GM12878 (cell line): ENCODE measurements at regions not wholly inside any gene's neighbourhood (a gene's known extent, or its start where the extent isn't known, plus 50 kb on each side); places are given as distances from the start of the nearest gene placed in this dataset.

Experiments
- ATAC-seq: fragments of 200-7000 bp; cut with Tn5 transposase; 3 replicates; pipeline ENCODE4 v1.9.1; 2020; ENCODE audit warnings: mild to moderate bottlenecking, moderate library complexity
- BruUV-seq: library from RNA; stranded (reverse); fragments of 400-500 nt; replicated peaks from 2 replicates; lab custom pipeline; 2021; lab: Mats Ljungman, UMichigan
- CTCF ChIA-PET: fragments of 300-600 bp; sonication (Branson Sonifier 250); formaldehyde crosslinking; extraction: SDS; loops from one replicate; lab custom pipeline; 2021; ENCODE audit warnings: inconsistent platforms; lab: Yijun Ruan, JAX
- POLR2A ChIA-PET: fragments of 350-600 bp; formaldehyde crosslinking; extraction: SDS; loops from one replicate; lab custom pipeline; 2021; ENCODE audit warnings: inconsistent platforms; lab: Charles Lee
- RAD21 ChIA-PET: fragments of 300-600 bp; sonication (Branson Sonifier 250); formaldehyde crosslinking; loops from one replicate; lab custom pipeline; 2023; ENCODE audit warnings: antibody characterized with exemption; ENCODE audit not compliant: unreplicated experiment; lab: Charles Lee
- SMC1A ChIA-PET: fragments of 300-600 bp; sonication (Branson Sonifier 250); formaldehyde crosslinking; loops from one replicate; lab custom pipeline; 2023; ENCODE audit not compliant: unreplicated experiment, uncharacterized antibody; lab: Charles Lee
- DNase-seq: peaks from one replicate; pipeline ENCODE4 v3.0.0-alpha.2; 2011; ENCODE audit warnings: low read depth, low spot score
- FAIRE-seq: peaks from 3 replicates; lab custom pipeline; 2011; peaks lifted over from hg19 to GRCh38; lab: Jason Lieb, UNC
- H2AFZ ChIP-seq: 2 replicates; pipeline ENCODE4 v1.6.0; 2011; ENCODE audit warnings: low read depth, low read length, control low read depth; ENCODE audit not compliant: control insufficient read depth
- H3K27ac ChIP-seq: 2 replicates; pipeline ENCODE4 v1.5.1; 2011; ENCODE audit warnings: control low read depth; ENCODE audit not compliant: control insufficient read depth, insufficient read depth
- H3K27me3 ChIP-seq, 2 experiments: replicated peaks in 1 of 2; 2 replicates each; pipeline versions ENCODE4 v1.6.0 to v1.6.1; 2011; ENCODE audit warnings: low read length in 1 of 2; ENCODE audit not compliant: control insufficient read depth in 2 of 2, insufficient read depth in 2 of 2
- H3K36me3 ChIP-seq, 2 experiments: 2 replicates each; pipeline ENCODE4 v1.5.1; 2011; ENCODE audit warnings: low read length in 1 of 2; ENCODE audit not compliant: control insufficient read depth in 2 of 2, insufficient read depth in 2 of 2
- H3K4me1 ChIP-seq: 2 replicates; pipeline ENCODE4 v1.6.1; 2011; ENCODE audit warnings: mild to moderate bottlenecking, low read length, moderate library complexity, mixed read lengths; ENCODE audit not compliant: control insufficient read depth, insufficient read depth
- H3K4me2 ChIP-seq: 2 replicates; pipeline ENCODE4 v1.6.0; 2011; ENCODE audit warnings: control low read depth; ENCODE audit not compliant: control insufficient read depth, insufficient read depth
- H3K4me3 ChIP-seq: fragments of 200-600 bp; sonication (generic); 2 replicates; pipeline ENCODE4 v1.5.1; 2016
- H3K79me2 ChIP-seq: 2 replicates; pipeline ENCODE4 v1.6.0; 2011; ENCODE audit warnings: low read length; ENCODE audit not compliant: control insufficient read depth, insufficient read depth
- H3K9ac ChIP-seq: 2 replicates; pipeline ENCODE4 v1.8.0; 2011; ENCODE audit warnings: low read length, control low read depth, mixed read lengths; ENCODE audit not compliant: control insufficient read depth, insufficient read depth
- H3K9me3 ChIP-seq: replicated peaks from 3 replicates; pipeline ENCODE4 v1.5.1; 2011; ENCODE audit warnings: mild to moderate bottlenecking, low read length; ENCODE audit not compliant: control insufficient read depth, insufficient read depth
- H4K20me1 ChIP-seq: 2 replicates; pipeline ENCODE4 v1.6.0; 2011; ENCODE audit not compliant: control insufficient read depth, insufficient read depth
- ASH2L ChIP-seq: fragments of 300-600, 200-600 bp; sonication (generic); IDR thresholded peaks from 2 replicates; pipeline ENCODE4 v1.6.1; 2017; ENCODE audit warnings: low read depth, mild to moderate bottlenecking, borderline replicate concordance
- BMI1 ChIP-seq: fragments of 450-650 bp; IDR thresholded peaks from 2 replicates; pipeline ENCODE4 v1.6.1; 2016; ENCODE audit warnings: mild to moderate bottlenecking, moderate library complexity, borderline replicate concordance
- CHD1 ChIP-seq: IDR thresholded peaks from 2 replicates; pipeline ENCODE4 v1.6.1; 2012; ENCODE audit warnings: low read depth, low read length, improper control_type of control experiment
- EGR1 ChIP-seq, 2 experiments: IDR thresholded peaks; 1 replicate in 1 of 2; 2 replicates in 1 of 2; pipeline ENCODE4 v1.6.1; 2011 to 2012; ENCODE audit warnings: low read depth in 2 of 2, low read length in 2 of 2, borderline replicate concordance in 1 of 2, mild to moderate bottlenecking in 1 of 2, moderate library complexity in 1 of 2
- FOS ChIP-seq: IDR thresholded peaks from 3 replicates; pipeline ENCODE4 v1.6.1; 2011; ENCODE audit warnings: borderline replicate concordance; ENCODE audit not compliant: insufficient read length; ENCODE audit errors: extremely low read depth
- LARP7 ChIP-seq: fragments of 450-650 bp; IDR thresholded peaks from 2 replicates; pipeline ENCODE4 v1.6.1; 2017; ENCODE audit warnings: mild to moderate bottlenecking
- NFYA ChIP-seq: IDR thresholded peaks from 2 replicates; pipeline ENCODE4 v1.6.1; 2011; ENCODE audit warnings: low read depth, mild to moderate bottlenecking, low read length, improper control_type of control experiment, borderline replicate concordance
- RAD21 ChIP-seq: IDR thresholded peaks from 2 replicates; pipeline ENCODE4 v1.6.1; 2011; ENCODE audit warnings: mild to moderate bottlenecking, low read depth, low read length, moderate library complexity; ENCODE audit not compliant: insufficient read depth
- RFX5 ChIP-seq: IDR thresholded peaks from 2 replicates; pipeline ENCODE4 v1.6.1; 2011; ENCODE audit warnings: low read depth, low read length, improper control_type of control experiment
- RUNX3 ChIP-seq: IDR thresholded peaks from 2 replicates; pipeline ENCODE4 v1.6.1; 2012; ENCODE audit warnings: low read length, inconsistent platforms
- STAT3 ChIP-seq: IDR thresholded peaks from 2 replicates; pipeline ENCODE4 v1.6.1; 2011; ENCODE audit warnings: low read depth, low read length, improper control_type of control experiment
- TCF12 ChIP-seq: IDR thresholded peaks from 2 replicates; pipeline ENCODE4 v1.6.1; 2011; ENCODE audit warnings: low read depth, mild to moderate bottlenecking, low read length
- ZSCAN29 ChIP-seq: fragments of 450-650 bp; IDR thresholded peaks from 2 replicates; pipeline ENCODE4 v1.6.1; 2017; ENCODE audit warnings: mild to moderate bottlenecking, moderate library complexity
- WGBS: methylation state at CpG from one replicate; pipeline ENCODE4 v1.1.6; 2016; ENCODE audit warnings: low lambda C conversion rate; ENCODE audit not compliant: insufficient replicate concordance, insufficient coverage; ENCODE audit errors: missing lambda C conversion rate; 5-methylcytosine and 5-hydroxymethylcytosine counted together
- in situ Hi-C: fragments of 300-500 bp; cut with MboI; formaldehyde crosslinking; loops from 9 replicates; pipeline ENCODE4 v1.14.3; 2018; ENCODE audit warnings: mixed read lengths
- intact Hi-C: fragments of 100-400 bp; cut with micrococcal nuclease; formaldehyde crosslinking; loops from one replicate; pipeline ENCODE4 v1.14.2; 2022; ENCODE audit not compliant: unreplicated experiment
- TF ChIP-seq, protein P1 (sequence below): fragments of 450-650 bp; IDR thresholded peaks from 2 replicates; pipeline ENCODE4 v1.6.1; 2017; ENCODE audit warnings: mild to moderate bottlenecking, low read depth, inconsistent platforms; ENCODE audit not compliant: poor library complexity, severe bottlenecking
- TF ChIP-seq, protein P2 (sequence below): fragments of 450-650 bp; IDR thresholded peaks from 2 replicates; pipeline ENCODE4 v1.6.1; 2017; ENCODE audit warnings: antibody characterized with exemption, mild to moderate bottlenecking, moderate library complexity
- TF ChIP-seq, protein P3 (sequence below): IDR thresholded peaks from 2 replicates; pipeline ENCODE4 v1.6.1; 2011; ENCODE audit warnings: mild to moderate bottlenecking, low read depth, low read length, moderate library complexity; ENCODE audit not compliant: insufficient replicate concordance

DNA sequence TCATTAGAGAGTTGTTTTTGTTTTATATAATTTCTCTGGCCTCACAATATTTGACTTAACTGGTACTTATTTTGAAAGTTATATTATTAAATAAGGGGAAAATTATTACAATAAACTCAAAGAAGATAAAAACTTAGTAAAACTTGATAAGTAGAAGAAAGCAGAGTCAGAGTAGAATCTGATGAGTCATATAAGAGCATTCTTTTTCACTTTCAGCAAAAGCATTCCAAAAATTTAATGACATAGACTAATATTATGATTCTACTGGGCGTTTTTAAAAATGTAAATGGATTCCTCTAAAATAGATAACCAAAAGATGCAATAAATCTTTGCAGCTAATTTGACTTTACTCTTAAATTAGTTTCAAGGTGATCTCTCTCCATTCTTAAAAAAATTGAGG lies 366.3 kb upstream of the IMPG1 start:
- Histone ChIP-seq H3K9ac (no peak overlapping the region), H4K20me1 (no peaks in the 10 kb centered on the region), H2AFZ (no peak overlapping the region), H3K4me3 (no peak overlapping the region), H3K4me1 (no peaks in the 10 kb centered on the region), H3K9me3 (no peaks in the 10 kb centered on the region), H3K27ac (no peak overlapping the region), H3K79me2 (no peaks in the 10 kb centered on the region), H3K36me3 (no peaks in the 10 kb centered on the region), H3K4me2 (no peak overlapping the region), H3K27me3 (no peaks in the 10 kb centered on the region)
- intact Hi-C loops (no loop called here), in situ Hi-C loops (no loop called here)
- FAIRE-seq (no peak), ATAC-seq (no peak), DNase-seq (no peak)
- SMC1A ChIA-PET, result no interaction called here
- RAD21 ChIA-PET, result no interaction called here
- no TSS peak for BruUV-seq
- CTCF ChIA-PET, result interaction anchor here (0.6 kb wide), 1 partner anchor 233 kb away, joined by 3 read pairs; no protein-coding TSS in a partner anchor
- POLR2A ChIA-PET, result no interaction called here
- TF ChIP-seq BMI1 (no peak), TCF12 (no peak), EGR1 (IDR thresholded peaks at IDR 0.05; ENCODE audit: borderline replicate concordance in 1 of 2, low read depth in 2 of 2, low read length in 2 of 2) (no peak), RUNX3 (no peak), RFX5 (no peak), ASH2L (no peak), STAT3 (no peak), RAD21 (no peak), LARP7 (no peak), CHD1 (no peak), NFYA (no peak), FOS (no peak), ZSCAN29 (no peak)
- TF ChIP-seq, protein P1, sequence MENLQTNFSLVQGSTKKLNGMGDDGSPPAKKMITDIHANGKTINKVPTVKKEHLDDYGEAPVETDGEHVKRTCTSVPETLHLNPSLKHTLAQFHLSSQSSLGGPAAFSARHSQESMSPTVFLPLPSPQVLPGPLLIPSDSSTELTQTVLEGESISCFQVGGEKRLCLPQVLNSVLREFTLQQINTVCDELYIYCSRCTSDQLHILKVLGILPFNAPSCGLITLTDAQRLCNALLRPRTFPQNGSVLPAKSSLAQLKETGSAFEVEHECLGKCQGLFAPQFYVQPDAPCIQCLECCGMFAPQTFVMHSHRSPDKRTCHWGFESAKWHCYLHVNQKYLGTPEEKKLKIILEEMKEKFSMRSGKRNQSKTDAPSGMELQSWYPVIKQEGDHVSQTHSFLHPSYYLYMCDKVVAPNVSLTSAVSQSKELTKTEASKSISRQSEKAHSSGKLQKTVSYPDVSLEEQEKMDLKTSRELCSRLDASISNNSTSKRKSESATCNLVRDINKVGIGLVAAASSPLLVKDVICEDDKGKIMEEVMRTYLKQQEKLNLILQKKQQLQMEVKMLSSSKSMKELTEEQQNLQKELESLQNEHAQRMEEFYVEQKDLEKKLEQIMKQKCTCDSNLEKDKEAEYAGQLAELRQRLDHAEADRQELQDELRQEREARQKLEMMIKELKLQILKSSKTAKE, result no peak
- TF ChIP-seq, protein P2, sequence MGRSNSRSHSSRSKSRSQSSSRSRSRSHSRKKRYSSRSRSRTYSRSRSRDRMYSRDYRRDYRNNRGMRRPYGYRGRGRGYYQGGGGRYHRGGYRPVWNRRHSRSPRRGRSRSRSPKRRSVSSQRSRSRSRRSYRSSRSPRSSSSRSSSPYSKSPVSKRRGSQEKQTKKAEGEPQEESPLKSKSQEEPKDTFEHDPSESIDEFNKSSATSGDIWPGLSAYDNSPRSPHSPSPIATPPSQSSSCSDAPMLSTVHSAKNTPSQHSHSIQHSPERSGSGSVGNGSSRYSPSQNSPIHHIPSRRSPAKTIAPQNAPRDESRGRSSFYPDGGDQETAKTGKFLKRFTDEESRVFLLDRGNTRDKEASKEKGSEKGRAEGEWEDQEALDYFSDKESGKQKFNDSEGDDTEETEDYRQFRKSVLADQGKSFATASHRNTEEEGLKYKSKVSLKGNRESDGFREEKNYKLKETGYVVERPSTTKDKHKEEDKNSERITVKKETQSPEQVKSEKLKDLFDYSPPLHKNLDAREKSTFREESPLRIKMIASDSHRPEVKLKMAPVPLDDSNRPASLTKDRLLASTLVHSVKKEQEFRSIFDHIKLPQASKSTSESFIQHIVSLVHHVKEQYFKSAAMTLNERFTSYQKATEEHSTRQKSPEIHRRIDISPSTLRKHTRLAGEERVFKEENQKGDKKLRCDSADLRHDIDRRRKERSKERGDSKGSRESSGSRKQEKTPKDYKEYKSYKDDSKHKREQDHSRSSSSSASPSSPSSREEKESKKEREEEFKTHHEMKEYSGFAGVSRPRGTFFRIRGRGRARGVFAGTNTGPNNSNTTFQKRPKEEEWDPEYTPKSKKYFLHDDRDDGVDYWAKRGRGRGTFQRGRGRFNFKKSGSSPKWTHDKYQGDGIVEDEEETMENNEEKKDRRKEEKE, result no peak
- TF ChIP-seq, protein P3, sequence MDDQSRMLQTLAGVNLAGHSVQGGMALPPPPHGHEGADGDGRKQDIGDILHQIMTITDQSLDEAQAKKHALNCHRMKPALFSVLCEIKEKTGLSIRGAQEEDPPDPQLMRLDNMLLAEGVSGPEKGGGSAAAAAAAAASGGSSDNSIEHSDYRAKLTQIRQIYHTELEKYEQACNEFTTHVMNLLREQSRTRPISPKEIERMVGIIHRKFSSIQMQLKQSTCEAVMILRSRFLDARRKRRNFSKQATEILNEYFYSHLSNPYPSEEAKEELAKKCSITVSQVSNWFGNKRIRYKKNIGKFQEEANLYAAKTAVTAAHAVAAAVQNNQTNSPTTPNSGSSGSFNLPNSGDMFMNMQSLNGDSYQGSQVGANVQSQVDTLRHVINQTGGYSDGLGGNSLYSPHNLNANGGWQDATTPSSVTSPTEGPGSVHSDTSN, result no peak
- WGBS, result 0% methylated on average over 1 of the region's 1 CpG
